ENCODE measurements at regions not wholly inside any gene's neighbourhood (a gene's known extent, or its start where the extent isn't known, plus 50 kb on each side); places are given as distances from the start of the nearest gene placed in this dataset.

DNA sequence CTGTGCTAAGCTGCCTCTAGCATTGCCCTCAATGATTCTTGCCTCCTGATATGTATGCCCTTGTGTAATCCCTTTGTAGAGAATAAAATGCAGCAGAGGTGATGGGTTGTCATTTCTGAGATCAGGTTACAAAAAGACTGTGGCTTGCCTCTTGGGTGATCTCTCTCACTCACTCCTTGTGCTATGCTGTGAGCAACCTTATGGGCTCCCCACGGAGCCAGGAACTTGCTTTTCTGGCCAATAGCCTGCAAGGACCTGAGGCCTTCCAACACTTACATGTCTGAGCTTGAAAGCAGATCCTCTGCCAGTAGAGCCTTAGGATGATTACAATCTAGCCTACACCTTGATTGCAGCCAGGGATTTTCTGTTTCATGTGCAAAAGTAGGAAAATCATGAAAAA, 123.1 kb upstream of the XIRP2 start:
- TF ChIP-seq, protein P1, sequence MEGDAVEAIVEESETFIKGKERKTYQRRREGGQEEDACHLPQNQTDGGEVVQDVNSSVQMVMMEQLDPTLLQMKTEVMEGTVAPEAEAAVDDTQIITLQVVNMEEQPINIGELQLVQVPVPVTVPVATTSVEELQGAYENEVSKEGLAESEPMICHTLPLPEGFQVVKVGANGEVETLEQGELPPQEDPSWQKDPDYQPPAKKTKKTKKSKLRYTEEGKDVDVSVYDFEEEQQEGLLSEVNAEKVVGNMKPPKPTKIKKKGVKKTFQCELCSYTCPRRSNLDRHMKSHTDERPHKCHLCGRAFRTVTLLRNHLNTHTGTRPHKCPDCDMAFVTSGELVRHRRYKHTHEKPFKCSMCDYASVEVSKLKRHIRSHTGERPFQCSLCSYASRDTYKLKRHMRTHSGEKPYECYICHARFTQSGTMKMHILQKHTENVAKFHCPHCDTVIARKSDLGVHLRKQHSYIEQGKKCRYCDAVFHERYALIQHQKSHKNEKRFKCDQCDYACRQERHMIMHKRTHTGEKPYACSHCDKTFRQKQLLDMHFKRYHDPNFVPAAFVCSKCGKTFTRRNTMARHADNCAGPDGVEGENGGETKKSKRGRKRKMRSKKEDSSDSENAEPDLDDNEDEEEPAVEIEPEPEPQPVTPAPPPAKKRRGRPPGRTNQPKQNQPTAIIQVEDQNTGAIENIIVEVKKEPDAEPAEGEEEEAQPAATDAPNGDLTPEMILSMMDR (IDR thresholded peaks at IDR 0.05): no peak
- TF ChIP-seq POLR2A (IDR thresholded peaks at IDR 0.05): no peak
